Stimulated activated memory B cell treated with anti-CD40 and anti-IgM and Interleukin-4, amounts not matched to agents 10 μg/mL and 1 μg/mL and 100 μg/mL, for 72 hours (primary cell): ENCODE measurements at regions not wholly inside any gene's neighbourhood (a gene's known extent, or its start where the extent isn't known, plus 50 kb on each side); places are given as distances from the start of the nearest gene placed in this dataset.
A peak's percentile ranks its signal among the peaks of the same experiment; 100 is the strongest.
"Not testable (repeated sequence)": the region's sequence is repeated elsewhere in the genome, so short reads cannot be mapped to it uniquely, and the experiment has no call there.

ENCODE experiments used
- ATAC-seq: fragments of 150-1000 bp; cut with Tn5 transposase; 2 replicates; pipeline ENCODE4 v1.10.0; 2021
- H3K27ac Mint-ChIP-seq: one replicate; pipeline ENCODE4 v1.8.0; 2022; ENCODE audit warnings: mild to moderate bottlenecking, mixed read lengths
- H3K27me3 Mint-ChIP-seq: one replicate; pipeline ENCODE4 v1.8.0; 2022; ENCODE audit warnings: mixed read lengths
- H3K36me3 Mint-ChIP-seq: one replicate; pipeline ENCODE4 v1.8.0; 2022; ENCODE audit warnings: mixed read lengths
- H3K4me1 Mint-ChIP-seq: one replicate; pipeline ENCODE4 v1.8.0; 2022; ENCODE audit warnings: mixed read lengths
- H3K4me3 Mint-ChIP-seq: one replicate; pipeline ENCODE4 v1.8.0; 2022; ENCODE audit warnings: mild to moderate bottlenecking, moderate library complexity, mixed read lengths
- H3K9me3 Mint-ChIP-seq: one replicate; pipeline ENCODE4 v1.8.0; 2022; ENCODE audit warnings: mixed read lengths

GRCh38 chr12:46557539-46558373 lies 185.2 kb upstream of the SLC38A2 start:
- Mint-ChIP-seq H3K4me1 (no peaks in the 10 kb centered on the region), H3K27ac (no peak overlapping the region), H3K9me3 (no peaks in the 10 kb centered on the region), H3K4me3 (no peak overlapping the region), H3K27me3 (no peaks in the 10 kb centered on the region), H3K36me3 (peaks cover 5% of the 10 kb centered on the region)
- ATAC-seq: no peak

- Mint-ChIP-seq H3K36me3 (peaks cover 5% of the 10 kb centered on the region), H3K9me3 (no peaks in the 10 kb centered on the region), H3K4me1 (no peaks in the 10 kb centered on the region), H3K4me3 (no peak overlapping the region), H3K27me3 (no peaks in the 10 kb centered on the region), H3K27ac (no peak overlapping the region)
- ATAC-seq: no peak
Measured at GRCh38 chr12:46556819-46557524, 184.4 kb upstream of the SLC38A2 start.

DNA sequence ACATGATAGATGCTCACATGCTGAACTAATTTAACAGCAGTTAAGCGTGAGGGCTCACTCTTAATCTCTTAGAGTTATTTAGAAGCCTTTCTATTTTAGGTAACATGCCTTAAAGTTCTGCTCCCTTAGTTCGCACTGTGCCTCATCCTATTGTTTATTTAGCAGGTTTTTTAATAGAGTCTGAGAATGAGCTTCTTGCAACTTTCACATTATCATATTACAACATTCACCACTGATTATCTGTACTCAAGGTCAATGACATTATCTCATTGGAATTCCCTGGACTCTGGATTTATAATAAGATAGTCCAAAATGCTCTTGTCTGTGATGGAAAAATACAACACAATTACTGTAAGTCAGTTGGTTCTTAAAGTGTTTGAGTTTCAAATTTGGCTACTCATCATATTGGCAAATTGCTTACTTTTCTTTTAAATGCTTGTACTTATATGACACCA lies 183.6 kb upstream of the SLC38A2 start:
- no peaks in the 10 kb centered on the region for H3K9me3 Mint-ChIP-seq
- H3K27ac Mint-ChIP-seq: no peak overlapping the region
- peaks cover 6% of the 10 kb centered on the region for H3K36me3 Mint-ChIP-seq
- H3K4me1 Mint-ChIP-seq: no peaks in the 10 kb centered on the region
- no peaks in the 10 kb centered on the region for H3K27me3 Mint-ChIP-seq
- no peak for ATAC-seq
- no peak overlapping the region for H3K4me3 Mint-ChIP-seq

GRCh38 chr12:46555406-46555852 lies 182.9 kb upstream of the SLC38A2 start:
- H3K27me3 Mint-ChIP-seq: no peaks in the 10 kb centered on the region
- H3K4me1 Mint-ChIP-seq: peaks cover under 1% of the 10 kb centered on the region
- peaks cover 11% of the 10 kb centered on the region for H3K36me3 Mint-ChIP-seq
- no peak overlapping the region for H3K4me3 Mint-ChIP-seq
- H3K27ac Mint-ChIP-seq: no peak overlapping the region
- H3K9me3 Mint-ChIP-seq: no peaks in the 10 kb centered on the region
- ATAC-seq: no peak

DNA sequence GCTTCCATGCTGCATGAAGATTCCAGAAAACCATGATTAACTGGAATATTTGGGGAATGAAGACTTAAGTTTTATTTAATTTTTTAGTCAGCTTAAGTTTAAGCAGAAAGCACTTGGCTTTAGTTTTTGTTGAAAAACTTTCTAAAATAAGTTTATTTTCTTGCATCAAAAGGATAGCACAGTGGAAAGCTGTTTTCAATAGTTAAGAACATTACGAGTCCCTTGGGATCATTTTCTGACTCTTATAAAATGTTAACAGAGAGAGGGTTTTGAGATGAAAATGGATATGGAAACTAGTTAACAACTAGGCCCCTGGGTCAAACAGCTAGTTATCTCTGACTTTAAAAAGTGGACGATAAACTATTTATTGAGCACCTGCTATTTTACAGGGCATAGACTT lies 181.9 kb upstream of the SLC38A2 start:
- ATAC-seq: no peak
- Mint-ChIP-seq H3K4me1 (peaks cover 5% of the 10 kb centered on the region), H3K36me3 (peaks cover 16% of the 10 kb centered on the region), H3K4me3 (no peak overlapping the region), H3K27ac (no peak overlapping the region), H3K9me3 (no peaks in the 10 kb centered on the region), H3K27me3 (no peaks in the 10 kb centered on the region)

- Mint-ChIP-seq H3K27ac (no peak overlapping the region), H3K36me3 (peaks cover 16% of the 10 kb centered on the region), H3K4me1 (peaks cover 5% of the 10 kb centered on the region), H3K9me3 (no peaks in the 10 kb centered on the region), H3K4me3 (no peak overlapping the region), H3K27me3 (no peaks in the 10 kb centered on the region)
- ATAC-seq: no peak
Measured at GRCh38 chr12:46553911-46554310, 181.3 kb upstream of the SLC38A2 start.

DNA sequence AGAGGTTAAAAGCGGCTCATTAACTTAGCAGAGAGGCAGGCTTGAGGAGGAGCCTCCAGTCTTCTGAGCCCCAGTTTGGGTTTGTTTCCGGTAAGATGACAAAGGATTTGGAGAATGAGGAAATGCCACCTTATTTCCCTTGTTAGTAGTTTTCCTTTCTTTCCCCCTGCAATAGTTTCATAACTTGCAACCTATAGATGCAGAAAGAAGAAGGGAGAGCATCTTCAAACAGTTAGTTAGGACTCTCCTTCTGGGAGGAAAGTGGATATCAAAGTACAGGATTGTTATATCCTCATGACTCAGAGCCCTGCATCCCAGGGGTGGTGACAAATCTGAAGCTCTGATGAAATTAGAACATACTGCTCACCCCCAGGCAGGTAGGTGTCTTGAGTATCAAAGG lies 180.7 kb upstream of the SLC38A2 start:
- peaks cover 16% of the 10 kb centered on the region for H3K36me3 Mint-ChIP-seq
- H3K27me3 Mint-ChIP-seq: no peaks in the 10 kb centered on the region
- H3K9me3 Mint-ChIP-seq: no peaks in the 10 kb centered on the region
- H3K4me1 Mint-ChIP-seq: peaks cover 5% of the 10 kb centered on the region
- ATAC-seq: no peak
- no peak overlapping the region for H3K4me3 Mint-ChIP-seq
- H3K27ac Mint-ChIP-seq: no peak overlapping the region

DNA sequence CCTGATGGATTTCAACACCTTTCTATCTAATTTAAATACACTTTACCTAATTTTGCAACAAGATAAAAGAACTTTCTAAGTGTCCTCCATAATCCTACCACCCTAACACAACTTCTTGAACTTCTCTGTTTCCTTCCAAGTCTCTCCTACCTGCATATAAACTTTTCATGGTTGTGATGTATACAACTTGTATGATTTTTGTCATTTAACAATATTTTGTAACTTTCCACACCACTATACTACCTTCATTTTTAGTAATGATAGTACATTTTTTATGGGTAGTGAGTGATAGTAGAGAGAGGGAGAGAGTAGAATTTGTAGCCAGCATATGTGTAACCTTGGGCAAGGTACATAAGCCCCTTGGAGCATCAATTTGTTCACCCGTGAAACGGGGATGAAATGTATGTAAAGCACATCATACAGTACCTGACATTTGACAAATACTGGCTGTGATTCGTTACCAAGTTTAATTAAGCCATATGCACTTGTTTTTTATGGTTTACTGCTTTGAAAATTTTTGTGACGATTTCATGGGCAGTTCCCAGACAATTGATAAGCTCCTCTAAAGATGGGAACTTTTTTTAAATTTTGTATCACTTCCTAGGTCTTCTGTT lies 177.8 kb upstream of the SLC38A2 start:
- ATAC-seq: no peak

DNA sequence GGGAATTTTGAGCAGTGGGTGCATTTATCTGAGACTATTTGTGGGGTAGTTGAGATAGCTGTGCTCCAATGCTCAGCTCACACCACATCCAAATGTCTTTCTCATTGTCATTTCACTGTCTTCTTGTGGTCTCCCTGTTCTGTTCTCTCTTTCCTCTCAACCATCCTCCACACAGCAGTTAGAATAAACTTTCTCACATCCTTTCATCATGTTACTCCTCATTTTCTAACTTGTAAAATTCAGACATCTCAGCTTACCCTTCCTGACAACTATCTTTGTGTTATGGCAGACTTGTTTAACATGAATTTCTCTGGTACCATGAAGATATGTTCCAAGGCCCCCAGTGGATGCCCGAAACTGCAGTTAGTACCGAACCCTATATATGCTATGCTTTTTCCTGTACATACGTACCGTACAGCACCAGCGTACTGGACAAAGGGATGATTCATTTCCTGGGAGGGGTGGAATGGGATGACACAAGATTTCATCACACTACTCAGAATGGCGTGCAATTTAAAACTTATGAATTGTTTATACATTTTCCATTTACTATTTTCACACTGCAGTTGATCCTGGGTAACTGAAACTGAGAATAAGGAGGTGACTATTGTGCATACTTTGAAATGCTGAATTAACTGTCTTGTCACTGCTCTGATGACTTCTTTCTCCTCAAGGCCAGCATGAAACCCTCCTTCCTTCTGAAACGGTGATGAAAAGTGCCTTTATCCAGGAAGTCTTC lies 177.1 kb upstream of the SLC38A2 start:
- H3K27me3 Mint-ChIP-seq: no peaks in the 10 kb centered on the region
- H3K9me3 Mint-ChIP-seq: no peaks in the 10 kb centered on the region
- no peak for ATAC-seq
- no peak overlapping the region for H3K4me3 Mint-ChIP-seq
- H3K4me1 Mint-ChIP-seq: peaks cover 27% of the 10 kb centered on the region
- H3K36me3 Mint-ChIP-seq: peaks cover 12% of the 10 kb centered on the region
- no peak overlapping the region for H3K27ac Mint-ChIP-seq

More for the DNA sequence above, 177.8 kb upstream of the SLC38A2 start:
- H3K4me1 Mint-ChIP-seq: peaks cover 27% of the 10 kb centered on the region
- H3K27me3 Mint-ChIP-seq: no peaks in the 10 kb centered on the region
- H3K4me3 Mint-ChIP-seq: no peak overlapping the region
- no peaks in the 10 kb centered on the region for H3K9me3 Mint-ChIP-seq
- H3K27ac Mint-ChIP-seq: no peak overlapping the region
- H3K36me3 Mint-ChIP-seq: peaks cover 16% of the 10 kb centered on the region

- H3K27ac Mint-ChIP-seq: no peak overlapping the region
- peaks cover 4% of the 10 kb centered on the region for H3K9me3 Mint-ChIP-seq
- peaks cover 27% of the 10 kb centered on the region for H3K4me1 Mint-ChIP-seq
- peaks cover 18% of the 10 kb centered on the region for H3K36me3 Mint-ChIP-seq
- H3K4me3 Mint-ChIP-seq: no peak overlapping the region
- ATAC-seq: no peak
- no peaks in the 10 kb centered on the region for H3K27me3 Mint-ChIP-seq
Measured at GRCh38 chr12:46548605-46549071, 176.1 kb upstream of the SLC38A2 start.

DNA sequence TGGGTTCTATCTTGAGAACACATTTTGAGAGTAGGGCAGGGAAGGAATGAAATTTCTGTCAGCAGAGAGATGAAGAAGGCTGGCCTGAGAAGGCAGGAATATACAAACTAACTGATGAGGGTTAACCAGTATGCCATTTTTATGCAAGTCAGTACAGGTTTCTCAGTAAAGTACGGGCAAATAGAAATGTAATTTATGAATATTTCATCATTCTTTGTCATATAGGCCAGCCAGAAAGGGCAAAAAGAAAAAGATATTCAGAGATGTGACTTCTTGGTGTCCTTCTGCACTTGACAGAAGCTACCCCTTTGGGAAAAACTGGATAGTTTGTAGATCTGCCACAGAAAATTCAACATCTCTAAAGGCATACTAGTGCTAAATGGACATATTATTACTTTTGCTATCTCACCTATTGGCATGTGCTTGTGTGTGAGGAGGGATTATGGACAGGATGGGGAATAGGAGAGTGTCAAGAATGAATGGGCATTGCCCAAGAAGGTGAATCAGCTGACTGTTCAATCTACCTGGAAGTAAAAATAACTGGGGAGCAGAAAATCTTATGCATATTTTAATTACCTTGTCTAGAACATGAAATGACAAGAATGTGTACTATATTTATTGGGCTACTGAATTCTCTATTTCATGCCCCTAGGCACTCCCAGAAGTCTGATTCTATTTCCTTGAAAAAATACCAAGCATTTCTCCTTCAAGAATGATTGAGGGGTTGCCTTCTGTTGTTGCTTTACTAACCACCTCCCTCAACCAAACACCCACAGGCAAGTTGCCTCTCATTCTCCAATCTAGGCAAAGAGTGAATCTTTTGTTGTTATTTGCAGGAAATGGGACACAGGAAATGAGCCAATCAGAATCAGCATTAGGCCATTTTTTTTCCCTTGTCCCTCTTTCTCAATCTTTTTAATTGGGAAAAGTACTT lies 175.1 kb upstream of the SLC38A2 start:
- Mint-ChIP-seq H3K27ac (peak overlapping the region; percentile 14), H3K4me1 (peaks cover 33% of the 10 kb centered on the region), H3K36me3 (peaks cover 18% of the 10 kb centered on the region), H3K27me3 (no peaks in the 10 kb centered on the region), H3K9me3 (peaks cover 4% of the 10 kb centered on the region), H3K4me3 (no peak overlapping the region)
- no peak for ATAC-seq

- no peak overlapping the region for H3K4me3 Mint-ChIP-seq
- H3K9me3 Mint-ChIP-seq: peaks cover 4% of the 10 kb centered on the region
- H3K27me3 Mint-ChIP-seq: no peaks in the 10 kb centered on the region
- ATAC-seq: peak; percentile 79
- H3K36me3 Mint-ChIP-seq: peaks cover 18% of the 10 kb centered on the region
- peak overlapping the region; percentile 14 for H3K27ac Mint-ChIP-seq
- peaks cover 43% of the 10 kb centered on the region for H3K4me1 Mint-ChIP-seq
Measured at GRCh38 chr12:46546634-46547273, 174.2 kb upstream of the SLC38A2 start.

GRCh38 chr12:46543378-46543795 lies 170.8 kb upstream of the SLC38A2 start:
- not testable (repeated sequence) for H3K27me3 Mint-ChIP-seq
- H3K36me3 Mint-ChIP-seq: peaks cover 14% of the 10 kb centered on the region

More at GRCh38 chr12:46543378-46543795, 170.8 kb upstream of the SLC38A2 start:
- not testable (repeated sequence) for ATAC-seq, H3K4me3 Mint-ChIP-seq, H3K27ac Mint-ChIP-seq, H3K9me3 Mint-ChIP-seq
- peaks cover 47% of the 10 kb centered on the region for H3K4me1 Mint-ChIP-seq
